ENCODE measurements at regions not wholly inside any gene's neighbourhood (a gene's known extent, or its start where the extent isn't known, plus 50 kb on each side); places are given as distances from the start of the nearest gene placed in this dataset.
"Not testable (repeated sequence)": the region's sequence is repeated elsewhere in the genome, so short reads cannot be mapped to it uniquely, and the experiment has no call there.

- TF ChIP-seq CTCF (IDR thresholded peaks at IDR 0.05; ENCODE audit: insufficient read depth, missing control alignments): no peak
- FAIRE-seq: no peak
- no peak for DNase-seq (ENCODE audit: insufficient read length, low spot score)
Measured at GRCh38 chrX:93468075-93468474, 205.3 kb downstream of the NAP1L3 start.

- TF ChIP-seq CTCF (IDR thresholded peaks at IDR 0.05; ENCODE audit: insufficient read depth, missing control alignments): no peak
- DNase-seq (ENCODE audit: insufficient read length, low spot score): no peak
- no peak for FAIRE-seq
Measured at GRCh38 chrX:93466383-93466782, 207.0 kb downstream of the NAP1L3 start.

GRCh38 chrX:93461060-93461459 is 212.3 kb downstream of the NAP1L3 start:
- FAIRE-seq: no peak
- DNase-seq (ENCODE audit: insufficient read length, low spot score): no peak
- no peak for TF ChIP-seq CTCF (IDR thresholded peaks at IDR 0.05; ENCODE audit: insufficient read depth, missing control alignments)

- TF ChIP-seq CTCF (IDR thresholded peaks at IDR 0.05; ENCODE audit: insufficient read depth, missing control alignments): no peak
- no peak for DNase-seq (ENCODE audit: insufficient read length, low spot score)
- FAIRE-seq: no peak
Measured at GRCh38 chrX:93454509-93454908, 218.9 kb downstream of the NAP1L3 start.

GRCh38 chrX:93434721-93435120 is 238.7 kb downstream of the NAP1L3 start:
- DNase-seq (ENCODE audit: insufficient read length, low spot score); FAIRE-seq: not testable (repeated sequence)

GRCh38 chrX:93428497-93428896 is 244.9 kb downstream of the NAP1L3 start:
- FAIRE-seq (no peak), DNase-seq (ENCODE audit: insufficient read length, low spot score) (no peak)
- no peak for TF ChIP-seq CTCF (IDR thresholded peaks at IDR 0.05; ENCODE audit: insufficient read depth, missing control alignments)

- no peak for FAIRE-seq
- TF ChIP-seq CTCF (IDR thresholded peaks at IDR 0.05; ENCODE audit: insufficient read depth, missing control alignments): peak; percentile 43
- no peak for DNase-seq (ENCODE audit: insufficient read length, low spot score)
Measured at GRCh38 chrX:93422693-93423092, 250.7 kb downstream of the NAP1L3 start.

- DNase-seq (ENCODE audit: insufficient read length, low spot score) (no peak), FAIRE-seq (no peak)
- TF ChIP-seq CTCF (IDR thresholded peaks at IDR 0.05; ENCODE audit: insufficient read depth, missing control alignments): no peak
Measured at GRCh38 chrX:93420525-93421082, 252.8 kb downstream of the NAP1L3 start.

Measured in D721Med (cell line).